Karpas-422 (cell line): ENCODE measurements at regions not wholly inside any gene's neighbourhood (a gene's known extent, or its start where the extent isn't known, plus 50 kb on each side); places are given as distances from the start of the nearest gene placed in this dataset.

Source experiments
- DNase-seq: peaks from one replicate; pipeline ENCODE4 v3.0.0-alpha.2; 2015
- H2AFZ ChIP-seq: fragments of 200-600 bp; sonication (generic); 2 replicates; pipeline ENCODE4 v1.6.1; 2014; ENCODE audit warnings: antibody characterized with exemption, low read length, mixed read lengths
- H3K27ac ChIP-seq: fragments of 200-600 bp; sonication (generic); 2 replicates; pipeline ENCODE4 v1.5.1; 2014; ENCODE audit warnings: mild to moderate bottlenecking, low read length, moderate library complexity
- H3K27me3 ChIP-seq: fragments of 200-600 bp; sonication (generic); 2 replicates; pipeline ENCODE4 v1.6.1; 2014; ENCODE audit warnings: low read length, mixed read lengths
- H3K36me3 ChIP-seq: fragments of 200-600 bp; sonication (generic); 2 replicates; pipeline ENCODE4 v1.6.1; 2014; ENCODE audit warnings: low read length, mixed read lengths; ENCODE audit not compliant: insufficient read depth
- H3K4me1 ChIP-seq: fragments of 200-600 bp; sonication (generic); 2 replicates; pipeline ENCODE4 v1.6.1; 2014; ENCODE audit warnings: mild to moderate bottlenecking, low read length, mixed read lengths
- H3K4me2 ChIP-seq: fragments of 200-600 bp; sonication (generic); 2 replicates; pipeline ENCODE4 v1.6.1; 2014; ENCODE audit warnings: low read length, low read depth, mild to moderate bottlenecking; ENCODE audit not compliant: poor library complexity, severe bottlenecking
- H3K4me3 ChIP-seq: fragments of 200-600 bp; sonication (generic); 2 replicates; pipeline ENCODE4 v1.5.1; 2014; ENCODE audit warnings: mild to moderate bottlenecking, antibody characterized with exemption, low read length, mixed read lengths
- H3K79me2 ChIP-seq: fragments of 200-600 bp; sonication (generic); 2 replicates; pipeline ENCODE4 v1.6.1; 2014; ENCODE audit warnings: mild to moderate bottlenecking, low read length, mixed read lengths
- H3K9ac ChIP-seq: fragments of 200-600 bp; sonication (generic); 2 replicates; pipeline ENCODE4 v1.6.0; 2014; ENCODE audit warnings: low read length
- H3K9me2 ChIP-seq: fragments of 200-600 bp; sonication (generic), shearing (Covaris generic); replicated peaks from 2 replicates; pipeline ENCODE4 v1.6.0; 2014; ENCODE audit warnings: mild to moderate bottlenecking, low read length, moderate library complexity; ENCODE audit not compliant: insufficient read depth
- H3K9me3 ChIP-seq: fragments of 300-700, 200-600 bp; sonication (generic); 2 replicates; pipeline ENCODE4 v1.6.1; 2014; ENCODE audit warnings: low read length, mixed read lengths
- H4K20me1 ChIP-seq: fragments of 200-600 bp; sonication (generic); 2 replicates; pipeline ENCODE4 v1.6.1; 2014; ENCODE audit warnings: mild to moderate bottlenecking, antibody characterized with exemption, low read length, low read depth; ENCODE audit not compliant: insufficient read depth

- no peak overlapping the region for H3K4me2 ChIP-seq
- no peaks in the 10 kb centered on the region for H4K20me1 ChIP-seq
- no peak overlapping the region for H3K27ac ChIP-seq
- no peaks in the 10 kb centered on the region for H3K36me3 ChIP-seq
- no peaks in the 10 kb centered on the region for H3K79me2 ChIP-seq
- no peaks in the 10 kb centered on the region for H3K4me1 ChIP-seq
- peaks cover 25% of the 10 kb centered on the region for H3K9me3 ChIP-seq
- H3K9ac ChIP-seq, result no peak overlapping the region
- H2AFZ ChIP-seq, result no peak overlapping the region
- no peak for DNase-seq
- no peaks in the 10 kb centered on the region for H3K27me3 ChIP-seq
- H3K9me2 ChIP-seq, result no peaks in the 10 kb centered on the region
- H3K4me3 ChIP-seq, result no peak overlapping the region
Measured at GRCh38 chr13:107348471-107348870, 780.5 kb upstream of the ARGLU1 start.

- Histone ChIP-seq H3K9me2 (no peaks in the 10 kb centered on the region), H2AFZ (no peak overlapping the region), H3K9ac (no peak overlapping the region), H3K36me3 (no peaks in the 10 kb centered on the region), H3K4me2 (no peak overlapping the region), H3K79me2 (no peaks in the 10 kb centered on the region), H3K27ac (no peak overlapping the region), H3K4me1 (no peaks in the 10 kb centered on the region), H4K20me1 (no peaks in the 10 kb centered on the region), H3K27me3 (no peaks in the 10 kb centered on the region), H3K4me3 (no peak overlapping the region), H3K9me3 (peaks cover 21% of the 10 kb centered on the region)
- DNase-seq, result no peak
Measured at GRCh38 chr13:107347641-107348369, 779.9 kb upstream of the ARGLU1 start.

GRCh38 chr13:107342747-107343146 lies 774.8 kb upstream of the ARGLU1 start:
- no peak overlapping the region for H3K4me2 ChIP-seq
- no peaks in the 10 kb centered on the region for H3K9me2 ChIP-seq
- H3K4me1 ChIP-seq, result no peaks in the 10 kb centered on the region
- no peak overlapping the region for H3K4me3 ChIP-seq
- no peaks in the 10 kb centered on the region for H3K79me2 ChIP-seq
- no peak overlapping the region for H3K9ac ChIP-seq
- no peak overlapping the region for H2AFZ ChIP-seq
- H3K36me3 ChIP-seq, result no peaks in the 10 kb centered on the region
- no peak for DNase-seq
- no peaks in the 10 kb centered on the region for H4K20me1 ChIP-seq
- H3K27me3 ChIP-seq, result no peaks in the 10 kb centered on the region
- H3K9me3 ChIP-seq, result no peaks in the 10 kb centered on the region; the same call in none of the 2 replicates
- no peak overlapping the region for H3K27ac ChIP-seq

GRCh38 chr13:107339209-107339608 lies 771.3 kb upstream of the ARGLU1 start:
- Histone ChIP-seq H3K36me3 (no peaks in the 10 kb centered on the region), H3K4me3 (no peak overlapping the region), H3K27me3 (no peaks in the 10 kb centered on the region), H3K27ac (no peak overlapping the region), H3K79me2 (no peaks in the 10 kb centered on the region), H2AFZ (no peak overlapping the region), H4K20me1 (no peaks in the 10 kb centered on the region), H3K9me3 (no peaks in the 10 kb centered on the region), H3K4me2 (no peak overlapping the region), H3K9me2 (no peaks in the 10 kb centered on the region), H3K9ac (no peak overlapping the region), H3K4me1 (no peaks in the 10 kb centered on the region)
- no peak for DNase-seq

GRCh38 chr13:107332188-107332587 lies 764.3 kb upstream of the ARGLU1 start:
- Histone ChIP-seq H3K4me3 (no peak overlapping the region), H3K4me1 (no peaks in the 10 kb centered on the region), H3K79me2 (no peaks in the 10 kb centered on the region), H3K36me3 (no peaks in the 10 kb centered on the region), H4K20me1 (no peaks in the 10 kb centered on the region), H2AFZ (no peak overlapping the region), H3K9ac (no peak overlapping the region), H3K27ac (no peak overlapping the region), H3K9me3 (peaks cover 12% of the 10 kb centered on the region; the same call in 1 of the 2 replicates), H3K27me3 (no peaks in the 10 kb centered on the region), H3K9me2 (no peaks in the 10 kb centered on the region), H3K4me2 (no peak overlapping the region)
- DNase-seq, result no peak

- H4K20me1 ChIP-seq, result no peaks in the 10 kb centered on the region
- peaks cover 12% of the 10 kb centered on the region; the same call in 1 of the 2 replicates for H3K9me3 ChIP-seq
- no peak overlapping the region for H3K9ac ChIP-seq
- H3K9me2 ChIP-seq, result no peaks in the 10 kb centered on the region
- no peaks in the 10 kb centered on the region for H3K27me3 ChIP-seq
- no peak overlapping the region for H3K4me2 ChIP-seq
- no peak overlapping the region for H3K4me3 ChIP-seq
- H3K27ac ChIP-seq, result no peak overlapping the region
- H3K79me2 ChIP-seq, result no peaks in the 10 kb centered on the region
- H3K4me1 ChIP-seq, result no peaks in the 10 kb centered on the region
- H2AFZ ChIP-seq, result no peak overlapping the region
- no peaks in the 10 kb centered on the region for H3K36me3 ChIP-seq
- no peak for DNase-seq
Measured at GRCh38 chr13:107331359-107331758, 763.4 kb upstream of the ARGLU1 start.

GRCh38 chr13:107330484-107330883 lies 762.5 kb upstream of the ARGLU1 start:
- no peak for DNase-seq
- Histone ChIP-seq H3K27me3 (no peaks in the 10 kb centered on the region), H3K4me2 (no peak overlapping the region), H4K20me1 (no peaks in the 10 kb centered on the region), H3K79me2 (no peaks in the 10 kb centered on the region), H3K4me1 (no peaks in the 10 kb centered on the region), H3K27ac (no peak overlapping the region), H3K9me3 (peaks cover 12% of the 10 kb centered on the region; the same call in 1 of the 2 replicates), H3K9me2 (no peaks in the 10 kb centered on the region), H2AFZ (no peak overlapping the region), H3K36me3 (no peaks in the 10 kb centered on the region), H3K4me3 (no peak overlapping the region), H3K9ac (no peak overlapping the region)

- DNase-seq, result no peak
- Histone ChIP-seq H3K27me3 (no peaks in the 10 kb centered on the region), H3K9ac (no peak overlapping the region)
Measured at GRCh38 chr13:107329991-107330390, 762.1 kb upstream of the ARGLU1 start.

More at GRCh38 chr13:107329991-107330390, 762.1 kb upstream of the ARGLU1 start:
- Histone ChIP-seq H3K9me2 (no peaks in the 10 kb centered on the region), H3K27ac (no peak overlapping the region), H4K20me1 (no peaks in the 10 kb centered on the region), H2AFZ (no peak overlapping the region), H3K79me2 (no peaks in the 10 kb centered on the region), H3K4me3 (no peak overlapping the region), H3K4me2 (no peak overlapping the region), H3K9me3 (peaks cover 12% of the 10 kb centered on the region; the same call in 1 of the 2 replicates), H3K36me3 (no peaks in the 10 kb centered on the region), H3K4me1 (no peaks in the 10 kb centered on the region)
